ENCODE measurements at regions not wholly inside any gene's neighbourhood (a gene's known extent, or its start where the extent isn't known, plus 50 kb on each side); places are given as distances from the start of the nearest gene placed in this dataset.
"Not testable (repeated sequence)": the region's sequence is repeated elsewhere in the genome, so short reads cannot be mapped to it uniquely, and the experiment has no call there.

DNA sequence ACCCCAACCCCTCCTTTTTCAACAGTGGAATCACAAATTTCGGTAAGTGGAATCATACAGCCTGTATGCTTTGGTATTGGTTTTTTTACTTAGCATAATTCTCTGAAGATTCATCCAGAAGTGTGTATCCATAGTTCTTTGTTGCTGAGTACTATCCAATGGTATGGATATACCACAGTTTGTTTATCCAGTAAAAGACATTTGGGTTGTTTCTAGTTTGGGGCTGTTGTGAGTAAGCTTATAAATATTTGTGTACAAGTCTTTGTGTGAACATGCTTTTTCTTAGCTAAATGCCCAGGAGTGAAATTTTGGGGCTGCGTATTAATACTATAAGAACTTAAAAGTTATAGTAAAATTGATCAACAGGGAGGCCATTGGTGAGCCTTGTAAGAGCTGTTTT lies 57.5 kb upstream of the GC start:
- DNase-seq (ENCODE audit: low read depth): no peak

DNA sequence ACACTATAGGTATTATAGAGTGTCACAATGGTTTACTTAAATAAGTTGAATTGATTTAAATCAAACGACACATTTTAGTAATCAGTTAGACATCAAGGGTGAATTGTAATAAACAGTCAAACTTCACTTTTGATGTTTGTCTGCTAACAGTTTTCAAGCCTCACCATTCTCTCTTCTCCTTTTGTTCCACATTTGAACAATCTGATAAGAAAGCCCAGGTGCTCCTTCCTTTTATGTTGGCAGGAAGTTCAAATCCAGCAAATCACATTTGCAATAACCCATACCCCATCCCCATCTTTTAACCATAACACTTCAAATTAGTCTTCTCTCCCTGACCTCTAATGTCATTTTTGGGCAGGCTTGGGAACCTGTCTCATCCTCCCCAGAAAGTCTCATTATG lies 63.4 kb upstream of the GC start:
- DNase-seq (ENCODE audit: low read depth): no peak

DNA sequence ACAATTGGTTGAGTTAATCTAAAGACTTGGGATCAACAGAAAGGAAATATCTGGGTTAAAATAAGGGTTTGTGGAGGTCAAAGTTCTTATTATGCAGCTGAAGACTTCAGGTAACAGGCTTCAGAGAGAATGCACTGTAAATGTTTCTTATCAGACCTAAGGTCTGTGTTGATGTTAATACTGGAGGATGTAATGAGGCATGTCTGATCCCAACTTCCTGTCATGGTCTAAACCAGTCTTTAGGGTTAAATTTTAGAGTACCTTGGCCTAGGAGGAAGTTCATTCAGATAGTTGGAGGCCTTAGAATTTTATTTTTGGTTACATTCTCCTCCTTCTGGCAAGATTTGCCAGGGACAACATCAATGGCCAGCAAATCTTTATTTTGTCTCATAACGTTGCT lies 72.1 kb upstream of the GC start:
- DNase-seq (ENCODE audit: low read depth): no peak

DNA sequence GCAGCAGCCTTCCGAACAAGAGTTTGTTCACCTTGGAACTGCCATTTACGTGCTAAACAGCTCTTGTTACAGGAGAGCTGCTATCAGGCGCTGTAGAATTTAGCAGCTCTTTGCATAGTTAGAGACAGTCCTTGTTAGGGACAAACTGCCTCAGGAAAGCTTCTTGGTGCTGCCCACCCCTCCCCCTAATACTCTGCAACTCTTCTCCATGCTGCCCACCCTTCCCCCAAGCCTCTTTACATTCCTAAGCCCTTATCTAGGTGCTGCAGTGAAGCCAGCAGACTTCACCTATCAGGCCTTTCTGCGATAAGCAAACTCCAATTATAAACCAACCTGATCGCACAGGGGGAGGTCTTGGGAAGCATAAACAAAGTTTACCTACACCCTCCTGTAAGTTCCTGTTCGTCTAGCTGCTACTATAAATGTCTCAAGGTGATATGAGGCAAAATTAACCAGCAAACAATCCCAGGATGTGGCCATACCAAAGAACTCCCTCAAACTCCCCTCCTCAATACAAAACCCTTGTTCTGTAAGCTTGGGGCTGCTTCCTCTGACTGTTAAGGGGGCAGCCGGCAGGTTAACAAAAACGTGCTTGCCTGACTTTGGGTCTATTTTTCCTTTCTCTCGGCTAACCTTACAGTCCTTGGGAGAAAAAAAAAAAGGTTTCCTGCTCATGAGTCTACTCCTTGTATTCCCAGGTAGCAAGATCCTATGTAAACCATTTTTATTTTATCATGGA lies 74.0 kb upstream of the GC start:
- DNase-seq (ENCODE audit: low read depth): no peak

GRCh38 chr4:71860643-71861042 lies 76.8 kb upstream of the GC start:
- DNase-seq (ENCODE audit: low read depth): no peak

- no peak for DNase-seq (ENCODE audit: low read depth)
Measured at GRCh38 chr4:71862315-71862714, 78.4 kb upstream of the GC start.

DNA sequence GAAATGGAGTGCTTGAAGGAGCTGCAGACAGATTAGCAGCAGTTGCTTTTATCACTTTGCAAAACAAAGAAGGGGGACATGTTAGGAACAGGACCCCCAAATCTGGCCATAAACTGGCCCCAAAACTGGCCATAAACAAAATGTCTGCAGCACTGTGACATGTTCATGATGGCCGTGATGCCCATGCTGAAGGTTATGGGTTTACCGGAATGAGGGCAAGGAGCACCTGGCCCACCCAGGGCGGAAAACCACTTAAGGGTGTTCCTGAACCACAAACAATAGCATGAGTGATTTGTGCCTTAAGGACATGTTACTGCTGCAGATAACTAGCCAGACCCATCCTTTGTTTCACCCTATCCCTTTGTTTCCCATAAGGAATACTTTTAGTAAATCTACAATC lies 79.6 kb upstream of the GC start:
- no peak for DNase-seq (ENCODE audit: low read depth)

DNA sequence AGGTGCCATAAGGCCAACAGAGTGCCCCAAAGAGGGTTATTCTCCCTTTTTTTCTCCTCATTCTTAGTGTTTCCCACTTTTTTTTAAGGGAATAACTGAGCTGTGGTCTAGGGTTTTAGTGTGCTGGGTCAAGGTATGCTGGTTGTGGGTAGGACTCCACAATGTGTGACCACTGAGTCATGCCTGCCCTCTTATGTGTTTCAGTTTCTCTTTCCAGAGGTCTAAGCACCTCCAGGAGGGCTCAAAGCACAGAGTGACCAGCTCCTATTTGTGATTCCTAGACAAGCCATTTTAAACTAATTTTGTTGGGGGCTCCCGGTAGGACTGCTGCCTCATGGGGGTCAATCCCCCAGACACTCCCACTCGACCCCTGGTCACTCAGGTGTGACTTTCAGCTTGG lies 80.5 kb upstream of the GC start:
- DNase-seq (ENCODE audit: low read depth): no peak

DNA sequence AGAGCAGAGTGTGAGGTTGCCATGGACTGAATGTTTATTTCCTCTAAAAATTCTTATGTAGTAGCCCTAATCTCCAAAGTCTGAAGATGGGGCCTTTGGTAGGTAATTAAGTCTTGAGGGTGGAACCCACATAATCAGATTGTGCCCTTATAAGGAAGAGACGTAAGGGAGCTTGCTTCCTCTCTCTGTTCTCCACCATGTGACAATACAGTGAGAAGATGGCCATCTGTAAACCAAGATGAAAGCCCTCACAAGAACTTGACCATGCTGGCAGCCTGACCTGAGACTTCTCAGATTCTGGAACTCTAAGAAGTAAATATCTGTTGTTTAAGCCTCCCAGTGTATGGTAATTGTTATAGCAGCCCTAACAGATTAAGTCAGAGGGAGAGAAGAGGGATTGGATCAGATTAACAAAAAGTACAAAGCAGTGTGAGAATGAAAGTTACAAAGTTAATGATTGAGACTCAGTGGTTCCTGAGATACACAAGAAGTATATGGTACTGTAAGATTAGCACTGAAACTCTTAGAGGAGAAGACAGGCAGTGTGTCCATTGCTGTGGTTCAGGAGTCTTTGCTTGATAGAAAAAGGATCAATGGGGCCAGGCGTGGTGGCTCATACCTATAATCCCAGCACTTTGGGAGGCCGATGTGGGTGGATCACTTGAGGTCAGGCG lies 82.5 kb upstream of the GC start:
- DNase-seq (ENCODE audit: low read depth): no peak

DNA sequence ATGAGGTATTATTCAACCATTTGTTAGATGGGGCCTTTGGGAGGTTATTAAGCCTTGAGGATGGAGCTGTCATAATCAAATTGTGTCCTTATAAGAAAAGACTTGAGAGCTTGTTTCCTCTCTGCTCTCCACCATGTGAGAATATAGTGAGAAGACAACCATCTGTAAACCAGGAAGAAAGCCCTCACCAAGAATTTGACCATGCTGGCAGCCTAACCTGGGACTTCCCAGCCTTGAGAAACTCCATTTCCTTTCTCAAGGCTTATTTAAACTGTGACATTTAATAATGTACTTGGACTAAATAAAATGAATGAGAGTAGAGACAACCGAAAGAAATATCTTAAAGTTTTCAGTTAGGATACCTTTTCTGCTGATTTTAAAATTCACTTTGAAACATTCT lies 83.7 kb upstream of the GC start:
- DNase-seq (ENCODE audit: low read depth): peak; percentile 4

- DNase-seq (ENCODE audit: low read depth): no peak
Measured at GRCh38 chr4:71870456-71870855, 86.6 kb upstream of the GC start.

GRCh38 chr4:71872221-71872620 lies 88.3 kb upstream of the GC start:
- no peak for DNase-seq (ENCODE audit: low read depth)

DNA sequence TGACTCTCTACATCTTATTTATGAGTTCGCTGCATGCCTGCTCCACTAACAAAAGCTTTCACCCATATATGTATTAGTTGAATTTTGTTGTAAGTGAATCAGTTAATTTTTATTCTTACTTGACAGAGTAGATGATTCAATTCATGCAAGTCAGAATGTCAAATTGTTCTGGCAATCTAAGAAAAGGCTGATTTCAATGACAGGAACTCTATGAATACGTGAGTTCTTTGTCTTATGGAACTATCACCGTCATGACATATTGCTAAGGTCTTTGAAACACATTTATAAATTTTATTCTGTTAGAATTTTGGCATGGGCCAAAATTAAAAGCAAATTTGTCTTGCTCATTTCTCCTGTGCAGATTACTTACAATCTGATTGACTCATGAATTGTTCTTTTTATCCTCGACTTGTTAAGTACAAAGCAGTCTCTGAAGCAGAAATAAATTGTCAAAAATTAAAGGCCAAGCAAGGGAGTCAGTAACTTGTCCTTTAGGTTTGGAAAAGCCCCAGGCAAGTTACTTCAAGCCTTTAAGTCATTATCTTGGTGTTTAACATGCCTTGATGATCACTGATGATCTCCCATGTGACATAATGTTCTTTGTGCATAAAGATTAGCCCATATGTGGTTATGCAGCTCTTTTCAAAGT lies 89.0 kb upstream of the GC start:
- peak; percentile 18 for DNase-seq (ENCODE audit: low read depth)

GRCh38 chr4:71878376-71878775 lies 94.5 kb upstream of the GC start:
- DNase-seq (ENCODE audit: low read depth): no peak

GRCh38 chr4:71882113-71882841 lies 98.4 kb upstream of the GC start:
- DNase-seq (ENCODE audit: low read depth): no peak

DNA sequence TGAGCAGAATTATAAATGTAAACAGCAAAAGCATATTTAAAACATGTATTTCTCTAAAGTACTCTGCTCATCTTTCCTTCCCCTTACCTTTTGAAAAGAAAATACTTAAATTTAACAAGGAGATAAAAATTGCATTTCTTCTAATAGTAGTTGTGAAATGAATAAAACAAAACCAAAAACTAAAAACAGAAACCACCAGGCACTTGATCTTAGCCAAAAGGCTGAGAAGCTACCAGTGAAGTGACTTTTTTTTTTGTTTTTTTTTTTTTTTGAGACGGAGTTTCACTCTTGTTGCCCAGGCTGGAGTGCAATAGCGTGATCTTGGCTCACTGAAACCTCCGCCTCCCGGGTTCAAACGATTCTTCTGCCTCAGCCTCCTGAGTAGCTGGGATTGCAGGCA lies 116.5 kb upstream of the GC start:
- not testable (repeated sequence) for DNase-seq (ENCODE audit: low read depth)

GRCh38 chr4:71905594-71905993 lies 121.7 kb upstream of the GC start:
- not testable (repeated sequence) for DNase-seq (ENCODE audit: low read depth)

DNA sequence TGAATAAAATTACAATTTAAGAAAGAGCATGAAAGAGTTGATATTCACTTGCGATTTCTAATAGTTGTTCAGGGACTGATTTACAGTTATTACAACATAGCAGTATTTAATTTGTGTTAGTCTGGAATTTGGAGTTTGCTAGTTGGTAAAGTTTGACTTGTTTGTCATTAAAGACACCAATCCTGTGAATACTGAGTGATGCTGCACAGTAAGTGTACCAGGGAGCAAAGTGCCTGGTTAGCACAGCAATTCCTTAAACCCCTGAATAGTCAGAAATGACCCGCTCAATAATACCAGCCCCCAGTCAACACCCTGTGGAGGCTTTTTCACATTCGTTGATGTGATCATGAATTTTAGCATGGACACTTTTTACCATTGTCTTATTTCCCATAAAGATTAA lies 122.2 kb upstream of the GC start:
- no peak for DNase-seq (ENCODE audit: low read depth)

- DNase-seq (ENCODE audit: low read depth): no peak
Measured at GRCh38 chr4:71907071-71907470, 123.2 kb upstream of the GC start.

DNA sequence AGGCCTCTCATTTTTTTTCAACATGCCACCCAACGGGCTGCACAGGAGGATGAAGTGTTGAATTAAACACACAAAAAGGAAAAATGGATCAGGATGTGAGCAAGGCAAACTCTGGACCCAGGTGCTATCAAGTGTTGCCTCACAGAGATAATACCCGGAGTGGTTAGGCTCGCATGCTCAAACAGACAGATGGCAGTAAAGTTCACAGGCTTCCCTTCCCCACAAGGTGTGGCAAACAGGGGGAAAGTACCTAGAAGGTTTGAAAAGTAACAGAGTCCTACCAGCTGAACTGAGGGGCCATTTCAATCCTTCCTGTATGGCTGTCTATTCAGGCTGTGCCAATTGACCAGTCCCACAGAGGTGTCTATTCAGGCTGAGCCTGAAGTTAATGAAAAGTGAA lies 123.9 kb upstream of the GC start:
- peak; percentile 18 for DNase-seq (ENCODE audit: low read depth)

- DNase-seq (ENCODE audit: low read depth): no peak
Measured at GRCh38 chr4:71913275-71913674, 118.5 kb upstream of the NPFFR2 start.

DNA sequence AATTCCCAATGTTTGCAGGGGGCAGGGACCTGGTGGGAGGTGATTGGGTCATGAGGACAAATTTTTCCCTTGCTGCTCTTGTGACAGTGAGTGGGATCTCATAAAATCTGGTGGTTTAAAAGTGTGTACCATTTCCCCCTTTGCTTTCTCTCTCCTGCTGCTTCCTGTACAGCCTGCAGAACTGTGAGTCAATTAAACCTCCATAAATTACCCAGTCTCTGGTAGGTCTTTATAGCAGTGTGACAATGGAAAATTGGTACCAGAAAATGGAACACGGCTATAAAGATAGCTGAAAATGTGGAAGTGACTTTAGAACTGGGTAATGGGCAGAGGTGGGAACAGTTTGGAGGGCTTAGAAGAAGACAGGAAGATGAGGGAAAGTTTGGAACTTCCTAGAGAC lies 108.7 kb upstream of the NPFFR2 start:
- DNase-seq (ENCODE audit: low read depth): no peak

GRCh38 chr4:71930459-71930858 lies 101.3 kb upstream of the NPFFR2 start:
- no peak for DNase-seq (ENCODE audit: low read depth)
